ENCODE measurements at regions not wholly inside any gene's neighbourhood (a gene's known extent, or its start where the extent isn't known, plus 50 kb on each side); places are given as distances from the start of the nearest gene placed in this dataset.

DNA sequence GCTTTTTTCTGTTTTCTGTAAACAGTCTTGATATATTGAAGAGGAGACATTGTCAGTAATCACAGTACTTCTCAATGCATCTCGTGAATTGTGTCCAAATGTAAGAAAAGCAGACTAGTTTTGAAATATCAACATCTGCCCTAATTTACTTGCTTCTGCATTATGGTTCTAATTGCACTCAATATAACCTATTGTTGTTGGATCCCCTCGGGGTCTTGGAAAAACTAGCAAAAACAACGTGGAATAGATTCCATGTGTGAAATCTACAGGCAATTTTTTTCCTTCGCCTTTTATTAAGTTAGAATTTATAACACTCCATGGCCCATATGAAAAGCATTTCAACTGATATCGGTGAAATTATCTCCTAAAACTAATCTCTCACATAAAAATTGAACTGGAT, 236.5 kb downstream of the TTLL7 start:
- TF ChIP-seq, protein P1, sequence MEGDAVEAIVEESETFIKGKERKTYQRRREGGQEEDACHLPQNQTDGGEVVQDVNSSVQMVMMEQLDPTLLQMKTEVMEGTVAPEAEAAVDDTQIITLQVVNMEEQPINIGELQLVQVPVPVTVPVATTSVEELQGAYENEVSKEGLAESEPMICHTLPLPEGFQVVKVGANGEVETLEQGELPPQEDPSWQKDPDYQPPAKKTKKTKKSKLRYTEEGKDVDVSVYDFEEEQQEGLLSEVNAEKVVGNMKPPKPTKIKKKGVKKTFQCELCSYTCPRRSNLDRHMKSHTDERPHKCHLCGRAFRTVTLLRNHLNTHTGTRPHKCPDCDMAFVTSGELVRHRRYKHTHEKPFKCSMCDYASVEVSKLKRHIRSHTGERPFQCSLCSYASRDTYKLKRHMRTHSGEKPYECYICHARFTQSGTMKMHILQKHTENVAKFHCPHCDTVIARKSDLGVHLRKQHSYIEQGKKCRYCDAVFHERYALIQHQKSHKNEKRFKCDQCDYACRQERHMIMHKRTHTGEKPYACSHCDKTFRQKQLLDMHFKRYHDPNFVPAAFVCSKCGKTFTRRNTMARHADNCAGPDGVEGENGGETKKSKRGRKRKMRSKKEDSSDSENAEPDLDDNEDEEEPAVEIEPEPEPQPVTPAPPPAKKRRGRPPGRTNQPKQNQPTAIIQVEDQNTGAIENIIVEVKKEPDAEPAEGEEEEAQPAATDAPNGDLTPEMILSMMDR (IDR thresholded peaks at IDR 0.05): no peak
- no peak for TF ChIP-seq POLR2A (IDR thresholded peaks at IDR 0.05)
- TF ChIP-seq EP300 (IDR thresholded peaks at IDR 0.05): no peak
